ENCODE measurements at regions not wholly inside any gene's neighbourhood (a gene's known extent, or its start where the extent isn't known, plus 50 kb on each side); places are given as distances from the start of the nearest gene placed in this dataset.
A peak's percentile ranks its signal among the peaks of the same experiment; 100 is the strongest.
"Not testable (repeated sequence)": the region's sequence is repeated elsewhere in the genome, so short reads cannot be mapped to it uniquely, and the experiment has no call there.

GRCh38 chr10:29728541-29729049, 93.8 kb upstream of the SVIL start:
- DNase-seq (no peak), ATAC-seq (no peak)
- Histone ChIP-seq H3K27ac (peak overlapping the region in 1 of 4 donors; percentile 11), H3K9me3 (no peaks in the 10 kb centered on the region), H3K4me3 (no peak overlapping the region), H3K27me3 (no peaks in the 10 kb centered on the region), H3K4me1 (peaks cover 23% of the 10 kb centered on the region), H3K36me3 (replicated peaks in 1 of 2; ENCODE audit: insufficient read depth in 1 of 2, low read depth in 2 of 2) (no peaks in the 10 kb centered on the region)
- WGBS, 2 donors = 42 to 65% methylated on average over 6 of the region's 6 CpGs
- intact Hi-C loops (cut with DNase I) = no loop called here
- TF ChIP-seq POLR2A (IDR thresholded peaks at IDR 0.05) (no peak), CTCF (IDR thresholded peaks at IDR 0.05) (no peak)

- WGBS, 2 donors = 70 to 79% methylated on average over 1 of the region's 1 CpG
- peaks cover 23% of the 10 kb centered on the region for H3K4me1 ChIP-seq
- H3K27me3 ChIP-seq; H3K27ac ChIP-seq; H3K4me3 ChIP-seq; ATAC-seq; intact Hi-C loops (cut with DNase I); H3K9me3 ChIP-seq; DNase-seq; H3K36me3 ChIP-seq (replicated peaks in 1 of 2; ENCODE audit: insufficient read depth in 1 of 2, low read depth in 2 of 2): not testable (repeated sequence)
Measured at GRCh38 chr10:29725927-29726326, 91.2 kb upstream of the SVIL start.

- WGBS, 2 donors = 46 to 79% methylated on average over 5 to 6 of the region's 6 CpGs
- intact Hi-C loops (cut with DNase I) = no loop called here
- peaks cover 23% of the 10 kb centered on the region for H3K4me1 ChIP-seq
- H3K4me3 ChIP-seq = no peak overlapping the region
- no peaks in the 10 kb centered on the region for H3K36me3 ChIP-seq (replicated peaks in 1 of 2; ENCODE audit: insufficient read depth in 1 of 2, low read depth in 2 of 2)
- H3K27me3 ChIP-seq = no peaks in the 10 kb centered on the region
- H3K9me3 ChIP-seq = no peaks in the 10 kb centered on the region
- TF ChIP-seq CTCF (IDR thresholded peaks at IDR 0.05) (no peak), POLR2A (IDR thresholded peaks at IDR 0.05) (no peak)
- DNase-seq (no peak), ATAC-seq (peak; percentile 24)
- no peak overlapping the region for H3K27ac ChIP-seq
Measured at GRCh38 chr10:29725133-29725720, 90.5 kb upstream of the SVIL start.

GRCh38 chr10:29723726-29724125, 89.0 kb upstream of the SVIL start:
- intact Hi-C loops (cut with DNase I) = no loop called here
- ATAC-seq (no peak), DNase-seq (no peak)
- Histone ChIP-seq H3K4me1 (peaks cover 19% of the 10 kb centered on the region), H3K4me3 (no peak overlapping the region), H3K27ac (no peak overlapping the region), H3K27me3 (no peaks in the 10 kb centered on the region), H3K9me3 (peaks cover 0 to 3% (median 0%) of the 10 kb centered on the region in 3 donors), H3K36me3 (replicated peaks in 1 of 2; ENCODE audit: insufficient read depth in 1 of 2, low read depth in 2 of 2) (no peaks in the 10 kb centered on the region)
- TF ChIP-seq POLR2A (IDR thresholded peaks at IDR 0.05) (no peak), CTCF (IDR thresholded peaks at IDR 0.05) (no peak)
- WGBS, 2 donors = 54 to 84% methylated on average over 2 of the region's 2 CpGs

- Histone ChIP-seq H3K4me1 (peaks cover 10% of the 10 kb centered on the region), H3K4me3 (no peak overlapping the region), H3K27ac (no peak overlapping the region), H3K9me3 (peaks cover 0 to 3% (median 0%) of the 10 kb centered on the region in 3 donors), H3K36me3 (replicated peaks in 1 of 2; ENCODE audit: insufficient read depth in 1 of 2, low read depth in 2 of 2) (no peaks in the 10 kb centered on the region), H3K27me3 (no peaks in the 10 kb centered on the region)
- DNase-seq (no peak), ATAC-seq (no peak)
- intact Hi-C loops (cut with DNase I) = no loop called here
- WGBS, 2 donors = 62 to 80% methylated on average over 4 of the region's 4 CpGs
- no peak for TF ChIP-seq CTCF (IDR thresholded peaks at IDR 0.05)
- no peak for TF ChIP-seq POLR2A (IDR thresholded peaks at IDR 0.05)
Measured at GRCh38 chr10:29722777-29723176, 88.0 kb upstream of the SVIL start.
